ENCODE measurements at regions not wholly inside any gene's neighbourhood (a gene's known extent, or its start where the extent isn't known, plus 50 kb on each side); places are given as distances from the start of the nearest gene placed in this dataset.
"Not testable (repeated sequence)": the region's sequence is repeated elsewhere in the genome, so short reads cannot be mapped to it uniquely, and the experiment has no call there.

DNA sequence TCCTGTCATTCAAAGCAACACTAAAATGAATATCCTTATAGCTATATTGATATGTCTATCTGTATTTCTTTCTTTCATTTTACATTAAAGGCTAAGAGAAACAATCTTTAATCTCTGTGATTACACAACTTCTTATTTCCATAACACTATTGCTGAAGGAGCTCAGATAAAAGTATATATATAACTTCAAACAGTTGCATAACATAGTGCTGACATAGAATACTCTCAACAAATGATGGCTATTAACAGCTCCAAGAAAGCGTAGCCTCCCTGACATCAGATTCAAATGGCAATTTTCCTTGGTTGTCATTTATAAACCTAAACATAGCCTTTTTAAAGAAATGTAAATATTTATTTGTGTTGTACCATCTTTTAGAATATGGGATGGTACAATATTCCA, 116.6 kb upstream of the PTPRG start:
- no peak for DNase-seq (ENCODE audit: low spot score)

DNA sequence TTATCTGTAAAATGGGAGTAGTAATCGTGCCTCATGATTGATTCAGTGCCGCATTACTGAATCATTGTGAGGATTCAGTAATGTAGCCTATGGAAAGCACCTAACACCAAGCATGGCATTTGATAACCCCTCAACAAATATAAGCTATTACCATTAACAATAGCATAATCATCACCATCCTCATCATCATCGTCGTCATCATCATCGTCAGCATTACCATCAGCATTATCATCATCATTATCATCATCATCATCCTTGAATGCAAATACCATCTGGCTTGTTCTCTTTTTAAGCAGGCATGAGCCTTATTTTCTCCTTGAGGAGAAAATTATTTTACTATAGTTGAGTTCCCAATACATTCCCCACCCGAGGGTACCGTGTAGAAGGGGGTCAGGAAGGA, 115.4 kb upstream of the PTPRG start:
- no peak for DNase-seq (ENCODE audit: low spot score)

DNA sequence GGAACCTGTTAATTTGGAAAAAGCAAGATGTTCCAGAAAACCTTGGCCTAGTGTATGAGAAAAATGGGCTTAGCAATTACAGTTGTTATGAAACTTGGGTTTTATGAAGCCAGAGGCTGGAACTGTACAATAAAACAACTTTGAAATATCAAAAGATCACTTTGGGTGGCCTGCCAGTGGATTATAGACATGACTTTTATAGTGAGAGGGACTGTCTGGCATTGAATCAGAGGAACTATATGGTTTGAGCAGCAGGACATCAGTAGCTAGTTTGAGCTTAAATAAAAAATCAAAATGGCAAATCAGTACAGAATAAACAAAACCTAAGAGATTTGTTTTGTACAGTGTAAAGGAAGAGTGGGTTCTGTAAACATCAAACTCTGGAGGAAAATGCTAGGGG, 115.0 kb upstream of the PTPRG start:
- no peak for DNase-seq (ENCODE audit: low spot score)

DNA sequence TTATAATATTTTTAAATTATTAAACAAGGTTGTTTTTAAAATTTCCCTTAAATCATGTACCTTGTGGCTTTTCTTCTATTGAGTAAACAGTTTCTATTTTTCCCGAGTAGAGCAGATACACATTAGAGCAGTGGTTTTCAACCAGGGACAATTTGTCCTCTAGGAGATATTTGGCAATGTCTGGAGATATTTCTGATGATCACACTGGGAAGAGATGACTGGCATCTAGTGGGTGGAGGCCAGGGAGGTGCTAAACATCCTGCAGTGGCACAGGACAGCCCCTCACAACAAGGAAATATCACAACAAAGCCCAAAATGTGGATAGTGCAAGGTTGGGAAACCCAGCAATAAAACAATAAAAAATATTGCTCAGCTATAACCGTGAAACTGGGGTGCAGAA, 113.0 kb upstream of the PTPRG start:
- DNase-seq (ENCODE audit: low spot score), result no peak

DNA sequence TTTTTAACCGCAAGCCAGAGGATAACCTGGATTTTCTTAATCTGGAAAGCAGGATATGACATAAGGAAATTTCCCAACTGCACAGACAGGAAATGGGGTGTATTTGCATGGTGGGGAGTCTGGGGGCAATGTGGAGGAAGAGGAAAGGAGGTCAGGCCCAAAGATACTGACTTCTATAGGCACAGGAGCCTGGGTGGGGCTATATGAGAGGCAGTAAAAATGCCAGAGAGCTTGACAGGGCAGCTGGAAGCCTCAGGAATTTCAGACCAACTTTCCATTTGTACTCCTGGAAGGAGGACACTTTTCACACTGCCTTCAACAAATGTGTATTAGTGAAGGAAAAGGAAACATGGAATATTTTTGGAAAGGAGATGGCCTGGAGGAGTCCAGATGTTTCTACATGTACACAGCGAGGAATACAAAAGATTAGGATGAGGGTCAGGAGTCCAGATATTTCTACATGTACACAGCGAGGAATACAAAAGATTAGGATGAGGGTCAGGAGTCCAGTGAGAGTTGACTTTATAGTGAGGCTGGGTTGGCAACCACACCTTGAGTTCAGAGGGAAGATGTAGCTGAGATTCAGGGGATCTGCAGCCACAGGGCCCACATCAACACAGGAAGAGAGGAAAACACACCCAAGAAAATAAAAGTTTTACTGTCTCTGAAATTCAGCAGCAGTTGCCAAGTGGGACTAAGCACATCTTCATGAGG, 111.9 kb upstream of the PTPRG start:
- DNase-seq (ENCODE audit: low spot score), result no peak

DNA sequence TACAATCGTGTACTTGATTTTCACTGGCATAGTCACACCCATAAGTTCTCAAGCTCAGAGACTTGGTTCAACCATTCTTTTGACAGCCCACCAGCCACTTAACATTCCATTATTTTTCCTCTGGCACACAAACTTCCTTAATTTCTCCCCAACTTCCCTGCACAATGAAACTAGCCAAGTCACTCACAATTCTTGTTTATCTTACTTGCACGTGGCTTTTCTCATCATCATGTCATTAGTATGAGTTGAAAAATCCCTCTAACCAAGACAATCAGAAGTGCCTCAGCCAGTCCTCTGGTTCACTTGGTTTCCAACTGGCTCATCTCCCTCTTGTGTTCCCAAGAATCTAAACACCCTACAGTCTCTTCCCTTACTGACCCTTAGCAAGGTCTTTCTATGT, 110.5 kb upstream of the PTPRG start:
- DNase-seq (ENCODE audit: low spot score), result no peak

DNA sequence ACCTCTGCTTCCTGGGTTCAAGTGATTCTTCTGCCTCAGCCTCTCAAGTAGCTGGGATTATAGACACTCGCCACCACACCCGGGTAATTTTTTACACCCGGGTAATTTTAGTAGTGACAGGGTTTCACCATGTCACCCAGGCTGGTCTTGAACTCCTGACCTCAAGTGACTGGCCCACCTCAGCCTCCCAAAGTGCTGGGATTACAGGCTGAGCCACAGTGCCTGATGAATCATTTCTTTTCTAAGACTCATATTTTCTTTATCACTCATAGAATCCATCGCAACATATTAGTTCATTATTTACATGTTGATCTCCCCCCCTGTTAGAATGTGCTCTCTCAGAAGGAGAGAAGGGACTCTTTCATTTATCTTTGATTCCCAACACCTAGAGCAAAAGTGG, 109.5 kb upstream of the PTPRG start:
- no peak for DNase-seq (ENCODE audit: low spot score)

DNA sequence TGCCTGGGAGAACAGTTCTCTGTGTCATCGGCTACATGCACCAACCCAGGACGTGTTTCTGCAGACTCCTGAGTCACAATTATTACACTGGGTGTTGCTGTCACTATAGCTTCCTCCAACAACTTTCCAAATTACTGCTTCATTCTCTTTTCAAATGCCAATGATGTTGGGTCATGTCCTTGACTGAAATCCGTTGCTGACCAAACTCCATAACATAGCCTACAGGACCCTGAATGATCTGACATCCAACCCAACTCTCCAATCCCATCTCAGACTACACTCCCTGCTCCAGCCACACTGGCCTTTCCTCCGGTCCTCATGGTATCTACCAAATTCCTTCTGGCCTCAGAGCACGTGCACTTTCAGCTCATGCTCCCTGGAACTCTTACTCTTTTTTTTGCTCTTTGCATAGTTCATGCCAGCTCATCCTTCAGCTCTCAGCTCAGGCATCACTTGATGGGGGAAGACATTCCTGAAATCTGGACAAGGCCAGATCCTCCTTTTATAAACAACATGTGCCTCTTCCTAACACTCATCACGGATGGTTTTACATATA, 108.8 kb upstream of the PTPRG start:
- DNase-seq (ENCODE audit: low spot score), result no peak

DNA sequence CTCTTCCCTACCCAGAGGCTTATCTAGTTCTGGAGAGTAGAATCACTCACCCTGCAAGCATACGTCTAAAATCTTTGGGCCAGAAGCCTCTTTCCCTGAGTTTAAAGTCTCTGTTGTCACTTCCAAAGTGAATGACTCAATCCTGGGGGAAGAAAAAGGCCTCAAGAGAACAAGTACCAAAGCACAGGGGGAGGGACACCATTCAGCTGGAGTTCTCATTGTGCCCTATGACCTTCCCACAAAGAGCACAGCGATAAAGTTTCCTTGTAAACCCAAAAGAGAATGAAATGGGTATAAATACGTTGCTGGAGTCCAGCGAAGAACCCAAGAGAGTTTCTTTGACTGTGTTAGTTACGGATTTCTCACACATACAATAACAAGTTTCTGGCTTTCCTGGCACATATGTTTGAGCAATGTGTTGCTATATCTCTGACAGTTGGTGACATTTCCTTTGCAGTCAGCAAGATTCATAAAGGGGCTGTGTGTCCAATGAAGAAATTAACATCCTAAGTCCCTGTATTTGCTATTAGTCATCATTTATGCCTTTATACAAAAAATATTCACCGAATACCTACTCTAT, 107.3 kb upstream of the PTPRG start:
- DNase-seq (ENCODE audit: low spot score), result no peak

DNA sequence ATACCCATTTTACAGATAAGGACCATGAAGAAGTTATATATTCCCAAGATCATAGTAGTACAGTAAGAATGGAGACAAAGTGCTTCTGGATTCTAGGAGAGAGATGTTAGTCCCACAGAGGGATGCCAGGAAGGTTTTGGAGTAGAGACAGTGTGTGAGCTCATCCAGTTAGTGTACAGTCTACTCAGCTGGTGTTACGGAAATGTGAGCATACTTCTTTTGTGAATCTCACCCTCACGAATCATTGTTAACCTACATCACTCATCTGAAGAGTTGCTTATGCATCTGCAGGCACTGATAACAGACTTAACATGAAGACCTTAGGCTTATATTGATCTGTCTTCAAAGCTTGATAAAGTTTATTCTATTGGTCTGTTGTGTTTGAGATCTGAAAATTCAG, 106.6 kb upstream of the PTPRG start:
- no peak for DNase-seq (ENCODE audit: low spot score)

DNA sequence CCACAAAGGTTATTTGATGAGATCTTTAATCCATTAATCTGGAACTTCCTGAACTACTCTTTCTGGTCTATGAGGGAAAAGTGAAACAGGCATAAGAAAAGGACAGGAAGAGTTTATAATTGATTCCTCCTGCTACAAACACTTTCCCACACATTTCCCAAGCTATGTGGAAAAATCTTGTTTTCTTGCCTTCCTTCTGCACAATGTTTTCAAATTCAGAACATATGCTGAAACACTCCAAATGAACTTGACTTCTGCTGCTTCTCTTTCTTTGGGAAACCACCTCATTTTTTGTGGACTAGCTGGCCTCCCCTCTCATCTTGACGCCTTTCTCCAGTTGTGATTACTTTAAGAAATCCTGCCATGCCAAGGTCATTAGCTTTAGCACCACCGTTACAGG, 100.7 kb upstream of the PTPRG start:
- no peak for DNase-seq (ENCODE audit: low spot score)

DNA sequence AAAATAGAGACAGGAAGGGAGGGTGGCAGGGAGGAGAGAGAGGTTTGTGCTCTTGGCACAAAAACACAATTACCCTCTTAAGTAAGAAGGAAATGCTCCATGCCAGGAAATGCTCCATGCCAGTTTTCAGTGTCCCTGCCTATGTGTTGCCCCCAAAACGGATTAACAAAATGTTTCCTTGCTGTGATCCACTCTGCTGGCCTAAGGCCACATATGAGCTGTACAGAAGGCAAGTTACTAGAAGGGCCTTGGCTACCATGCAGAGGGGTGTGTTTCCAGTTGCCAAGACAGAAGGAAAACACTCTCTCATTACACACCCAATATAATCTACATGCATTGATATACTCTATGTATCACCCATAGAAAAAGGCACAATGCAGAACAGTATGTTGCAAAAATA, 98.2 kb upstream of the PTPRG start:
- no peak for DNase-seq (ENCODE audit: low spot score)

DNA sequence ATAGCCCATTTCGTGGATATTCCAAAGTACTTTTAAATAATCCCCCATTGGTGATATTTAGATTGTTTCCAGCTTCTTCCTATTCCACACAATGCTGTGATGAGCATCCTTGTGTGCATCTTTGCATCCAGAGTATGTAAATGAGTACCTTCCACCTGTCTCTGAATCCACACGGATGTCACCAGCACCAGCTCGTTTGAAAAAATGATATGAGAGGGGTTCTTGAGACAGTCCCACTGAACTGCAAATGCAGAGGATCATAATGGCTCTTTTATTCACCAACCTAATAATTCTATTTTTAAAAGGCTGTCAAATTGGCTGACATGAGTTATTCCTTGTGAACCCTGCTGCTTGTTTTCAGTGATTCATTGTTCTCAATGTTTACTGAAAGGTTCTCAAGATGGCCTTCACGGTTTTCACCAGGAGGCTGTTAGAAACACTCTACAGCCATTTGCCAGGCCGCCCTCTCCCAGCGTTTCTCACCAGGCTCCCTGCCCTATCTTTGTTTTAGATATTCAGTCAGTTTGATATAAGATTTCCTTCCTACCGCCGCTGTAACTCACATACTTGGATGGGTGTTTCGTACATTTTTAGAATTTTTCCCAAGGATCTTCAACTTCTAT, 96.7 kb upstream of the PTPRG start:
- no peak for DNase-seq (ENCODE audit: low spot score)

DNA sequence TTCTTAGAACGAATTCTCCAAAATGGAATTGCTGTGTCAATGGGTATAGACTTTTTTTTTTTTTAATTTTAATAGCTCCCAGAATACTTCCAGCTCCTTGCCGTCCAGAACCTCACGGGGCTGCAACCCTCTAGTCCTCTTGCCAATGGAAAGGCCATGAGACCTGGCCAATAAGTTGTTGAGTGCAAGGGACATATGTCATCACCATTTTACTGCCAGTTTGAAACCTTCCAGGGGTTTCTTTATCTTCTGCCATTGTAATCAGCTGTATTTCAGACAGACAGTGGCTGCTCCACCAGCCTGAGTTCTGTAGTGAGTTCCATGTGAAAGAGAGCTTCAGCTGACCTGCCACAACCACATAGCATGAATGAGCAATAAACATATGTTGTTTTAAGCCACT, 95.0 kb upstream of the PTPRG start:
- no peak for DNase-seq (ENCODE audit: low spot score)

DNA sequence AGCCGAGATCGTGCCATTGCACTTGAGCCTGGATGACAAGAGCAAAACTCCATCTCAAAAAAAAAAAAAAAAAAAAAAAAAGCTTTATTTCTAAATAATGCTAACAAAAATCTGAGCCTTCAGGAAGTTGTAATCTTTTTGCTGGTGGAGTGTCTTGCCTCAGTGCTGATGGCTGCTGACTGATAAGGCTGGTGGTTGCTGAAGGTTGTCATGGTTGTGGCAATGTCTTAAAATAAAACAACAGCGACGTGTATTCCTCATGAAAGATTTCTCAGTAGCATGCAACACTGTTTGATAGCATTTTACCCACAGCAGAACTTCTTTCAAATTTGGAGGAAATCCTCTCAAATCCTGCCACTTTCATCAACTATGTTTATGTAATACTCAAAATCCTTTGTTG, 77.4 kb upstream of the PTPRG start:
- no peak for DNase-seq (ENCODE audit: low spot score)

DNA sequence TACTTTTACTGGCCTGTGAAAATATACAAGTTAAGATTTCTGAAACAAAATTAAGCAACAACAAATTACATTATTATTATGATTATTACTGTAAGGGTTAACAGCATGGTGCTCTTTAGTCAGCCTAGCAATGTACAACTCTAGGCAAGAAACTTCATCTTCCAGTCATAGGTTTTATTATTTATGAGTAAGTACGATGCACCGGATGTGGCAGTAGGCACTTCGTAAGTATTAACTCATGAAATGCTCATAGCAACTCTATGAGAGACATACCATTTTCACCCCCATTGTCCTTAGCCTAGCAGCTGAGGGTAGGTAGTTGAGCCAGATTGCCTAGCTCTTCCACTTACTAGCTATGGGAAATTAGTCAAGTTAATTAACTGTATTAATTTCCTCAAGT, 68.0 kb upstream of the PTPRG start:
- DNase-seq (ENCODE audit: low spot score), result no peak

DNA sequence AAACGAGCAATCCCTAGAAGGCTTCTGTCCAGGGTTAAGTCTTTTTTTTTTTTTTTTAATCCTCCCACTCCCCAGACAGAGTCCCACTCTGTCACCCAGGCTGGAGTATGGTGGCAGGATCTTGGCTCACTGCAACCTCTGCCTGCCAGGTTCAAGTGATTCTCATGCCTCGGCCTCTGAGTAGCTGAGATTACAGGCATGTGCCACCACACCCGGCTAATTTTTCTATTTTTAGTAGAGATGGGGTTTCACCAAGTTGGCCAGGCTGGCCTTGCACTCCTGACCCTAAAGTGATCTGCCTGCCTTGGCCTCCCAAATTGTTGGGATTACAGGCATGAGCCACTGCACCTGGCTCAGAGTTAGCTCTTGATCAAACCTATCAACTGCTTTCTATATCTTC, 67.1 kb upstream of the PTPRG start:
- not testable (repeated sequence) for DNase-seq (ENCODE audit: low spot score)

DNA sequence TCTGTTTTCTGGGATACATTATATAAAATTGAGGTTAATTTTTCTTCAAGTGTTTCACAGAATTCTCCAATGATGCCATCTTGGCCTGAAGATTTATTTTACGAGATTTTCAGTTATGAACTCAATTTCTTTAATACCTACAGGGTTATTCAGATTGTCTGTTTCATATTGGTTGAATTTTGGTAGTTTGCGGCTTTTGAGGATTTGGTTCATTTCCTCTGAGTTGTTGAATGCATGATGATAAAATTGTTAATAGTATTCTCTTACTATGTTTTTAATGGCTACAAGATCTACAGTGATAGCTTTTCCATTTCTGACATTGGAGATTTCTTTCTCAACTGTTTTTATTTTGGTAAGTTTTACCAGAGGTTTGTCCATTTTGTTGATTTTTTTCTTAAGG, 63.9 kb upstream of the PTPRG start:
- no peak for DNase-seq (ENCODE audit: low spot score)

DNA sequence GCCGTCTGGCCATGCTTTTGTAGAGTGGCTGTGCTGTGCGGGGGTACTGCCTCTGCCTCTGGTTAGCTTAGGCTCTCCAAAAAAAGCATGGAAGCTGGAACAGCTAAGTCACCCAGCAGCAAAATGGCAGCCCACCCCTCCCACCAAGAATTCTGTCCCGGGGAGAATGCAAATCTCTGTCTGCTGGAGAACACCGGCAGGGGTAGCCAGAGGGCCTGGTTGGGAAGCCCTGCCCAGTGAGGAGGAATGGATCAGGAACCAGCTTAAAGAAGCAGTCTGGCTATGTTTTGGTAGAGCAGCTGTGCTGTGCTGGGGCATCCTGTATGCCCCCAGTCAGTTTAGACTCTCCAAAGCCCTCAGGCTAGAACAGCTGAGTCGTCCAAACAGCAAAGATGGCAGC, 56.2 kb upstream of the PTPRG start:
- no peak for DNase-seq (ENCODE audit: low spot score)

DNA sequence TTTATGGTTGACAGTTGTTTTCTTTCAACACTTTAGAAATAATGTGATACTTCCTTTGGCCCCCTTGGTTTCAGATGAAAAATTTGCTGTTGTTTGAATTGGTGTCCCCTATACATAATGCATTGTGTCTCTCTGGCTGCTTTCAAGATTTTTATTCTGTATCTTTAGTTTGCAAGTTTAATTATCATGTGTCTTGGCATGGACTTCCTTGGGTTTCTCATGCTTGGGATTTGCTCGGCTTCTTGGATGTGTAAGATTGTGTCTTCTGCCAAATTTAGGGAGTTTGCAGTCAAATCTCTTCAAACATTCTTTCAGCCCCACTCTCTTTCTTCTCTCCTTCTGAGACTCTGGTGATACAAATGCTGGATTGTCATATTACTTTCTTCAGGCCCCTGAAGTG, 53.4 kb upstream of the PTPRG start:
- DNase-seq (ENCODE audit: low spot score), result no peak

Data from NAMALWA (cell line).